PC-9 (cell line): ENCODE measurements at regions not wholly inside any gene's neighbourhood (a gene's known extent, or its start where the extent isn't known, plus 50 kb on each side); places are given as distances from the start of the nearest gene placed in this dataset.

Source experiments
- BruUV-seq: library from RNA; stranded (reverse); fragments of 400-500 nt; replicated peaks from 2 replicates; lab custom pipeline; 2021; lab: Mats Ljungman, UMichigan
- CTCF ChIA-PET: fragments of 300-600 bp; sonication (Branson Sonifier 250); formaldehyde crosslinking; loops from one replicate; lab custom pipeline; 2022; ENCODE audit warnings: antibody characterized with exemption; lab: Charles Lee
- POLR2A ChIA-PET: fragments of 300-600 bp; sonication (Branson Sonifier 250); formaldehyde crosslinking; loops from one replicate; lab custom pipeline; 2022; ENCODE audit warnings: antibody characterized with exemption; ENCODE audit not compliant: unreplicated experiment; lab: Charles Lee
- DNase-seq, 2 experiments: peaks; one replicate each; pipeline versions ENCODE4 v3.0.0 to v3.0.0-alpha.2; 2015 to 2022; ENCODE audit warnings: mixed read lengths in 1 of 2
- H2AFZ ChIP-seq: fragments of 200-600 bp; sonication (generic); 2 replicates; pipeline ENCODE4 v1.8.1; 2017; ENCODE audit warnings: antibody characterized with exemption
- H3F3A ChIP-seq: fragments of 200-600 bp; sonication (generic); 2 replicates; pipeline ENCODE4 v1.8.1; 2017; ENCODE audit warnings: antibody characterized with exemption, mild to moderate bottlenecking, low read depth; ENCODE audit not compliant: insufficient read depth
- H3K27ac ChIP-seq: fragments of 200-600 bp; sonication (generic); 2 replicates; pipeline ENCODE4 v1.6.1; 2016; ENCODE audit warnings: mixed run types
- H3K27me3 ChIP-seq: fragments of 200-600 bp; sonication (generic); 2 replicates; pipeline ENCODE4 v1.6.1; 2016; ENCODE audit warnings: low read depth, mixed run types; ENCODE audit not compliant: insufficient read depth
- H3K36me3 ChIP-seq: fragments of 200-600 bp; sonication (generic); 2 replicates; pipeline ENCODE4 v1.6.1; 2016; ENCODE audit warnings: low read depth, mixed run types
- H3K4me1 ChIP-seq: fragments of 200-600 bp; sonication (generic); replicated peaks from 2 replicates; pipeline ENCODE4 v1.6.1; 2016; ENCODE audit warnings: mixed run types; ENCODE audit not compliant: insufficient read depth
- H3K4me2 ChIP-seq: fragments of 200-600 bp; sonication (generic); 2 replicates; pipeline ENCODE4 v1.6.1; 2017; ENCODE audit warnings: mixed run types
- H3K4me3 ChIP-seq: fragments of 200-600 bp; sonication (generic); 2 replicates; pipeline ENCODE4 v1.6.1; 2016; ENCODE audit warnings: mixed run types
- H3K79me2 ChIP-seq: fragments of 200-600 bp; sonication (generic); 2 replicates; pipeline ENCODE4 v1.6.1; 2017; ENCODE audit warnings: low read depth, mixed run types
- H3K9me2 ChIP-seq: fragments of 200-600 bp; sonication (generic); 2 replicates; pipeline ENCODE4 v1.8.1; 2017; ENCODE audit warnings: mild to moderate bottlenecking; ENCODE audit not compliant: insufficient read depth
- H3K9me3 ChIP-seq: fragments of 200-600 bp; sonication (generic); 2 replicates; pipeline ENCODE4 v1.8.1; 2016; ENCODE audit warnings: low read depth; ENCODE audit not compliant: insufficient read depth
- H4K20me1 ChIP-seq: fragments of 200-600 bp; sonication (generic); 2 replicates; pipeline ENCODE4 v1.8.1; 2017; ENCODE audit not compliant: insufficient read depth
- EZH2 ChIP-seq: fragments of 200-600 bp; sonication (generic); IDR thresholded peaks from 2 replicates; pipeline ENCODE4 v1.8.0; 2017; ENCODE audit warnings: antibody characterized with exemption, low read depth
- intact Hi-C: fragments of 100-400 bp; cut with micrococcal nuclease; formaldehyde crosslinking; loops from one replicate; pipeline ENCODE4 v1.10.0; 2022; ENCODE audit not compliant: unreplicated experiment
- TF ChIP-seq, protein P1 (sequence below): fragments of 200-600 bp; sonication (generic); conservative IDR thresholded peaks from 2 replicates; pipeline ENCODE4 v1.6.1; 2017; ENCODE audit warnings: mixed run types, antibody characterized with exemption, mild to moderate bottlenecking, moderate library complexity

GRCh38 chr1:162937716-162938395 lies 76.9 kb upstream of the CCDC190 start:
- ChIA-PET CTCF (no interaction called here), POLR2A (interaction anchor here (0.7 kb wide), 1 partner anchor 32 kb away, joined by 8 read pairs; no protein-coding TSS in a partner anchor)
- TF ChIP-seq, protein P1, sequence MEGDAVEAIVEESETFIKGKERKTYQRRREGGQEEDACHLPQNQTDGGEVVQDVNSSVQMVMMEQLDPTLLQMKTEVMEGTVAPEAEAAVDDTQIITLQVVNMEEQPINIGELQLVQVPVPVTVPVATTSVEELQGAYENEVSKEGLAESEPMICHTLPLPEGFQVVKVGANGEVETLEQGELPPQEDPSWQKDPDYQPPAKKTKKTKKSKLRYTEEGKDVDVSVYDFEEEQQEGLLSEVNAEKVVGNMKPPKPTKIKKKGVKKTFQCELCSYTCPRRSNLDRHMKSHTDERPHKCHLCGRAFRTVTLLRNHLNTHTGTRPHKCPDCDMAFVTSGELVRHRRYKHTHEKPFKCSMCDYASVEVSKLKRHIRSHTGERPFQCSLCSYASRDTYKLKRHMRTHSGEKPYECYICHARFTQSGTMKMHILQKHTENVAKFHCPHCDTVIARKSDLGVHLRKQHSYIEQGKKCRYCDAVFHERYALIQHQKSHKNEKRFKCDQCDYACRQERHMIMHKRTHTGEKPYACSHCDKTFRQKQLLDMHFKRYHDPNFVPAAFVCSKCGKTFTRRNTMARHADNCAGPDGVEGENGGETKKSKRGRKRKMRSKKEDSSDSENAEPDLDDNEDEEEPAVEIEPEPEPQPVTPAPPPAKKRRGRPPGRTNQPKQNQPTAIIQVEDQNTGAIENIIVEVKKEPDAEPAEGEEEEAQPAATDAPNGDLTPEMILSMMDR, result no peak
- TF ChIP-seq EZH2, result no peak
- no peak overlapping the region for H3K4me3 ChIP-seq
- H3K79me2 ChIP-seq, result no peaks in the 10 kb centered on the region
- no peaks in the 10 kb centered on the region for H3K36me3 ChIP-seq
- no peak overlapping the region for H2AFZ ChIP-seq
- H3K27me3 ChIP-seq, result no peaks in the 10 kb centered on the region
- no peaks in the 10 kb centered on the region for H3K4me1 ChIP-seq
- H3K9me3 ChIP-seq, result no peaks in the 10 kb centered on the region
- no peaks in the 10 kb centered on the region for H4K20me1 ChIP-seq
- H3K4me2 ChIP-seq, result no peak overlapping the region
- H3F3A ChIP-seq, result no peaks in the 10 kb centered on the region
- no peak for DNase-seq
- no peak overlapping the region for H3K27ac ChIP-seq
- no TSS peak for BruUV-seq
- intact Hi-C loops, result no loop called here
- H3K9me2 ChIP-seq, result peaks cover 4% of the 10 kb centered on the region; the same call in 1 of the 2 replicates

GRCh38 chr1:162930976-162931560 lies 70.1 kb upstream of the CCDC190 start:
- BruUV-seq, result no TSS peak
- Histone ChIP-seq H3K36me3 (no peaks in the 10 kb centered on the region), H3K4me2 (no peak overlapping the region), H3F3A (no peaks in the 10 kb centered on the region), H2AFZ (no peak overlapping the region), H3K4me3 (no peak overlapping the region), H3K9me2 (no peaks in the 10 kb centered on the region; the same call in 1 of the 2 replicates), H4K20me1 (no peaks in the 10 kb centered on the region), H3K9me3 (no peaks in the 10 kb centered on the region), H3K27me3 (no peaks in the 10 kb centered on the region), H3K4me1 (no peaks in the 10 kb centered on the region), H3K79me2 (no peaks in the 10 kb centered on the region), H3K27ac (no peak overlapping the region)
- intact Hi-C loops, result no loop called here
- DNase-seq, result no peak
- no peak for TF ChIP-seq EZH2
- TF ChIP-seq, protein P1, result no peak
- ChIA-PET POLR2A (no interaction called here), CTCF (no interaction called here)

- H3K9me2 ChIP-seq, result peaks cover 4% of the 10 kb centered on the region; the same call in 1 of the 2 replicates
- no peaks in the 10 kb centered on the region for H3F3A ChIP-seq
- BruUV-seq, result no TSS peak
- intact Hi-C loops, result no loop called here
- H3K27ac ChIP-seq, result no peak overlapping the region
- no peak overlapping the region for H3K4me2 ChIP-seq
- ChIA-PET POLR2A (no interaction called here), CTCF (no interaction called here)
- H2AFZ ChIP-seq, result no peak overlapping the region
- no peaks in the 10 kb centered on the region for H3K4me1 ChIP-seq
- no peaks in the 10 kb centered on the region for H4K20me1 ChIP-seq
- no peaks in the 10 kb centered on the region for H3K79me2 ChIP-seq
- H3K9me3 ChIP-seq, result no peaks in the 10 kb centered on the region
- H3K4me3 ChIP-seq, result no peak overlapping the region
- no peaks in the 10 kb centered on the region for H3K27me3 ChIP-seq
- no peak for DNase-seq
- no peaks in the 10 kb centered on the region for H3K36me3 ChIP-seq
- TF ChIP-seq, protein P1, result no peak
- TF ChIP-seq EZH2, result no peak
Observed at GRCh38 chr1:162930532-162930931, 69.6 kb upstream of the CCDC190 start.
